DND-41 (cell line): ENCODE measurements at regions not wholly inside any gene's neighbourhood (a gene's known extent, or its start where the extent isn't known, plus 50 kb on each side); places are given as distances from the start of the nearest gene placed in this dataset.

Experiments
- CTCF ChIP-seq: IDR thresholded peaks from 2 replicates; pipeline ENCODE4 v1.5.1; 2012; ENCODE audit warnings: borderline replicate concordance, low read length, moderate library complexity, mild to moderate bottlenecking; ENCODE audit not compliant: poor library complexity, severe bottlenecking; ENCODE audit errors: extremely low read depth
- EZH2 ChIP-seq: IDR thresholded peaks from 3 replicates; pipeline ENCODE4 v1.6.1; 2012; ENCODE audit warnings: borderline replicate concordance, low read depth, mild to moderate bottlenecking, moderate library complexity, low read length, inconsistent platforms; ENCODE audit not compliant: severe bottlenecking

GRCh38 chrX:38985945-38986344, 184.7 kb downstream of the MID1IP1 start:
- TF ChIP-seq CTCF = no peak
- no peak for TF ChIP-seq EZH2
